Gastrocnemius medialis (tissue), 4 donors: ENCODE measurements at regions not wholly inside any gene's neighbourhood (a gene's known extent, or its start where the extent isn't known, plus 50 kb on each side); places are given as distances from the start of the nearest gene placed in this dataset.

Experiments used
- CTCF ChIP-seq, 5 experiments: fragments of 450-650 bp in 3 of 5; fragments of 200-600 bp in 2 of 5; sonication (generic) in 2 of 5; IDR thresholded peaks in 4 of 5; conservative IDR thresholded peaks in 1 of 5; 1 replicate in 4 of 5; 2 replicates in 1 of 5; pipeline ENCODE4 v1.5.1; 2016 to 2019; ENCODE audit warnings: antibody characterized with exemption in 5 of 5, mild to moderate bottlenecking in 3 of 5, moderate library complexity in 3 of 5
- POLR2A ChIP-seq, 2 donors: fragments of 450-650 bp; IDR thresholded peaks; one replicate each; pipeline ENCODE4 v1.6.1; 2017; ENCODE audit warnings: antibody characterized with exemption in 2 of 2, mild to moderate bottlenecking in 2 of 2, moderate library complexity in 2 of 2

GRCh38 chr3:145889730-145890129 lies 271.3 kb downstream of the PLOD2 start:
- TF ChIP-seq CTCF (IDR thresholded peaks at IDR 0.05 in 4 of 5, conservative IDR thresholded peaks at IDR 0.05 in 1 of 5): no peak
- no peak for TF ChIP-seq POLR2A (IDR thresholded peaks at IDR 0.05)
